Astrocyte (in vitro differentiated cells and primary cell): ENCODE measurements at regions not wholly inside any gene's neighbourhood (a gene's known extent, or its start where the extent isn't known, plus 50 kb on each side); places are given as distances from the start of the nearest gene placed in this dataset.

Experiments used
- DNase-seq: peaks from one replicate; pipeline ENCODE4 v3.0.0-alpha.2; 2010; ENCODE audit warnings: low read depth
- FAIRE-seq: peaks from 2 replicates; lab custom pipeline; 2011; peaks lifted over from hg19 to GRCh38; lab: Jason Lieb, UNC
- H2AFZ ChIP-seq: 2 replicates; pipeline ENCODE4 v1.6.0; 2012; ENCODE audit warnings: low read depth, low read length, inconsistent platforms
- H3K27ac ChIP-seq: 2 replicates; pipeline ENCODE4 v1.5.1; 2011; ENCODE audit warnings: low read depth, low read length, inconsistent platforms
- H3K27me3 ChIP-seq: 2 replicates; pipeline ENCODE4 v1.6.0; 2011; ENCODE audit warnings: low read length, inconsistent platforms; ENCODE audit not compliant: insufficient read depth
- H3K36me3 ChIP-seq: 2 replicates; pipeline ENCODE4 v1.5.1; 2011; ENCODE audit warnings: low read length, inconsistent platforms; ENCODE audit not compliant: insufficient read depth
- H3K4me1 ChIP-seq: 2 replicates; pipeline ENCODE4 v1.5.1; 2011; ENCODE audit warnings: low read length, inconsistent platforms; ENCODE audit not compliant: insufficient read depth
- H3K4me2 ChIP-seq: 2 replicates; pipeline ENCODE4 v1.6.0; 2012; ENCODE audit warnings: low read length, inconsistent platforms
- H3K4me3 ChIP-seq: 2 replicates; pipeline ENCODE4 v1.5.1; 2011; ENCODE audit warnings: low read depth, mild to moderate bottlenecking, low read length, inconsistent platforms; ENCODE audit not compliant: insufficient read depth
- H3K79me2 ChIP-seq: 2 replicates; pipeline ENCODE4 v1.6.0; 2012; ENCODE audit warnings: mild to moderate bottlenecking, low read length, inconsistent platforms; ENCODE audit not compliant: insufficient read depth
- H3K9ac ChIP-seq: 2 replicates; pipeline ENCODE4 v1.6.0; 2012; ENCODE audit warnings: mild to moderate bottlenecking, low read length, inconsistent platforms
- H3K9me3 ChIP-seq: 2 replicates; pipeline ENCODE4 v1.5.1; 2012; ENCODE audit warnings: low read depth, mild to moderate bottlenecking, low read length, inconsistent platforms; ENCODE audit not compliant: insufficient read depth
- H4K20me1 ChIP-seq: 2 replicates; pipeline ENCODE4 v1.6.0; 2012; ENCODE audit warnings: low read length, inconsistent platforms; ENCODE audit not compliant: insufficient read depth
- H3K27ac Mint-ChIP-seq: one replicate; pipeline ENCODE4 v1.8.0; 2021; ENCODE audit warnings: mild to moderate bottlenecking, mixed read lengths; ENCODE audit not compliant: unreplicated experiment
- H3K27me3 Mint-ChIP-seq: one replicate; pipeline ENCODE4 v1.8.0; 2021; ENCODE audit warnings: low read depth, mixed read lengths; ENCODE audit not compliant: unreplicated experiment
- H3K36me3 Mint-ChIP-seq: one replicate; pipeline ENCODE4 v1.8.0; 2021; ENCODE audit warnings: low read depth, mixed read lengths; ENCODE audit not compliant: unreplicated experiment
- H3K4me1 Mint-ChIP-seq: one replicate; pipeline ENCODE4 v1.8.0; 2021; ENCODE audit warnings: low read depth, mixed read lengths; ENCODE audit not compliant: unreplicated experiment
- H3K4me3 Mint-ChIP-seq: one replicate; pipeline ENCODE4 v1.8.0; 2021; ENCODE audit warnings: mild to moderate bottlenecking, moderate library complexity, mixed read lengths; ENCODE audit not compliant: unreplicated experiment
- H3K9me3 Mint-ChIP-seq: one replicate; pipeline ENCODE4 v1.8.0; 2021; ENCODE audit warnings: mild to moderate bottlenecking, mixed read lengths; ENCODE audit not compliant: unreplicated experiment
- EZH2 ChIP-seq: IDR thresholded peaks from 2 replicates; pipeline ENCODE4 v1.6.1; 2012; ENCODE audit warnings: mild to moderate bottlenecking, low read length, inconsistent platforms; ENCODE audit not compliant: insufficient read depth
- TF ChIP-seq, protein P1 (sequence below): IDR thresholded peaks from 2 replicates; pipeline ENCODE4 v1.5.1; 2011; ENCODE audit warnings: low read depth, mild to moderate bottlenecking, inconsistent platforms, low read length, moderate library complexity; ENCODE audit not compliant: insufficient read depth

DNA sequence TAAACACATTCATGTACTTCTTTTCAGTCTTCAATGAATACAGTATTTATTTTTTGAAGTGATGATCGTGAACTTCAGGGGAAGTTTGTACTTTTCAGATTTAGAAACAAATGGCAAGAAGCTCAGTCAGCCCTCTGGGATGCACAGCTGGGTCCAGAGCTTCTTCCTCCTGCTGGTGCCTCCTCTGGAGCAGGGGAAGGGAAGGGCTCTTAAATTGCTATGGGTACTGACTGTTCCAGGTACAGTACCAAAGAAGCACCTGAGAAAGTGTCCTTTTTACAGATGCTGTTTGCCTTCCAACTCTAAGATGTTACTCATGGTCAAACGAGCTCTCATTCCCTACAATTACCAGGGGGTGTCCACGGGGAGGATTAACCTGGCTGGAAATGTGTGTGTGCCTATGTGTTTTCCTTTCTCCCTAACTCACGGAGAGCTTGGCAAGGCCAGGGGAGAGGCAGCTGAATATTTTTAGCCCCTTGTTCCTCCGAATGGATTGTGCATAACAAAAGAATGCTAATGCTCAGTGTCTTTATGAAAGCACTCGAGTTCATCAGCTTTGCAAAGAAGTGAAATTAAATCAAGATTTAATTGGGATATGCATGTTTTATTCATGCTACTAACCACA lies 313.7 kb upstream of the CADM1 start:
- TF ChIP-seq EZH2 = no peak
- TF ChIP-seq, protein P1, sequence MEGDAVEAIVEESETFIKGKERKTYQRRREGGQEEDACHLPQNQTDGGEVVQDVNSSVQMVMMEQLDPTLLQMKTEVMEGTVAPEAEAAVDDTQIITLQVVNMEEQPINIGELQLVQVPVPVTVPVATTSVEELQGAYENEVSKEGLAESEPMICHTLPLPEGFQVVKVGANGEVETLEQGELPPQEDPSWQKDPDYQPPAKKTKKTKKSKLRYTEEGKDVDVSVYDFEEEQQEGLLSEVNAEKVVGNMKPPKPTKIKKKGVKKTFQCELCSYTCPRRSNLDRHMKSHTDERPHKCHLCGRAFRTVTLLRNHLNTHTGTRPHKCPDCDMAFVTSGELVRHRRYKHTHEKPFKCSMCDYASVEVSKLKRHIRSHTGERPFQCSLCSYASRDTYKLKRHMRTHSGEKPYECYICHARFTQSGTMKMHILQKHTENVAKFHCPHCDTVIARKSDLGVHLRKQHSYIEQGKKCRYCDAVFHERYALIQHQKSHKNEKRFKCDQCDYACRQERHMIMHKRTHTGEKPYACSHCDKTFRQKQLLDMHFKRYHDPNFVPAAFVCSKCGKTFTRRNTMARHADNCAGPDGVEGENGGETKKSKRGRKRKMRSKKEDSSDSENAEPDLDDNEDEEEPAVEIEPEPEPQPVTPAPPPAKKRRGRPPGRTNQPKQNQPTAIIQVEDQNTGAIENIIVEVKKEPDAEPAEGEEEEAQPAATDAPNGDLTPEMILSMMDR = no peak
- H4K20me1 ChIP-seq = no peaks in the 10 kb centered on the region
- no peak overlapping the region for H3K27ac ChIP-seq
- Mint-ChIP-seq H3K4me1 (peaks cover 4% of the 10 kb centered on the region), H3K36me3 (peaks cover 20% of the 10 kb centered on the region), H3K27me3 (peaks cover 2% of the 10 kb centered on the region), H3K4me3 (no peak overlapping the region), H3K9me3 (peaks cover 12% of the 10 kb centered on the region), H3K27ac (no peak overlapping the region)
- FAIRE-seq = no peak
- H3K79me2 ChIP-seq = no peaks in the 10 kb centered on the region
- no peak overlapping the region for H3K4me2 ChIP-seq
- DNase-seq = no peak
- H3K4me3 ChIP-seq = no peak overlapping the region
- H3K36me3 ChIP-seq = no peaks in the 10 kb centered on the region
- no peaks in the 10 kb centered on the region for H3K9me3 ChIP-seq
- H3K4me1 ChIP-seq = no peaks in the 10 kb centered on the region
- H3K9ac ChIP-seq = no peak overlapping the region
- no peak overlapping the region for H2AFZ ChIP-seq
- no peaks in the 10 kb centered on the region for H3K27me3 ChIP-seq

DNA sequence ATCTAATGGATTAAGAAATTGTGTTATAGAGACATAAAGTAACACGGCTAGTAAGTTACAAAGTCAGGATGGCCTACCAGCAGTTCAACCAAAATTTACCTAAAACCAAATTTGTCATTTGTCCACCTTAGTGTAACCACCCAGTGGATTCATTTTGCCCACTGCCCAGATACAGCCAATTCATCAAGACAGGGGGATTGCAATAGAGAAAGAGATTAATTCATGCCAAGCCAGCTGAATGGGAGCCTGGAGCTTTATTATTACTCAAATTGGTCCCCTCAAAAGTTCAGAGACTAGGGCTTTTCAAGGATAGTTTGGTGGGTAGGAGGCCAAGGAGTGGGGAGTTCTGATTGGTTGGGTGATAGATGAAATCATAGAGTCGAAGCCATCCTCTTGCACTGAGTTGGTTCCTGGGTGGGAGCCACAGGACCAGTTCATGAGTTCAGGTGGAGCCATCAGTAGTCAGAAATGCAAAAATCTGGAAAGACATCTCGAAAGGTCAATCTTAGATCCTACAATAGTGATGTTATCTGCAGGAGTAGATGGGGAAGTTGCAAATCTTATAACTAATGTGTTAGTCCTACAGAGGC lies 304.2 kb upstream of the CADM1 start:
- Histone ChIP-seq H3K27me3 (no peaks in the 10 kb centered on the region), H4K20me1 (no peaks in the 10 kb centered on the region), H3K4me2 (no peak overlapping the region), H3K36me3 (no peaks in the 10 kb centered on the region), H3K9ac (no peak overlapping the region), H3K4me3 (no peak overlapping the region), H3K9me3 (peaks cover 6% of the 10 kb centered on the region), H3K27ac (no peak overlapping the region), H2AFZ (no peak overlapping the region), H3K4me1 (no peaks in the 10 kb centered on the region), H3K79me2 (no peaks in the 10 kb centered on the region)
- H3K36me3 Mint-ChIP-seq = peaks cover 23% of the 10 kb centered on the region
- peaks cover 4% of the 10 kb centered on the region for H3K27me3 Mint-ChIP-seq
- TF ChIP-seq, protein P1 = no peak
- TF ChIP-seq EZH2 = no peak
- no peak overlapping the region for H3K4me3 Mint-ChIP-seq
- FAIRE-seq = no peak
- no peak overlapping the region for H3K27ac Mint-ChIP-seq
- H3K9me3 Mint-ChIP-seq = peaks cover 14% of the 10 kb centered on the region
- H3K4me1 Mint-ChIP-seq = peaks cover 3% of the 10 kb centered on the region
- DNase-seq = no peak

DNA sequence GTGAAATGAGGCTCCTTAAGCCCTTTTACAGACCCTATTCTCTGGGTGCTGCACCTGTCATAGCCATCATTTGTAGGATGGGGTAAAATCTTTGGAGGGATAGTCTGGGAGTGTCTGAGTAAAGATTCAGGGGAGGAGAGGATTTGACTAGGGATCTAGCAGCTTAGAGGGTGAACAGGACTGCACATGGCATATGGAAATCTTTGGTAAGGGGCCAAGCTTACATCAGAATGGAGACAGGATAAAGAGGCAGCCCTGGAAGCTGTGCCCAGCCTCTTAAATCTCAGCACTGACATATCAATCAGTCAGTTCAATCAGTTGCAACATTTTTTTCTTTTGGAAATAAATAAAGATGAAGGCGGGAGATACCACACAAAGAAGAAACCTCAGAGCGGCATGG lies 301.8 kb upstream of the CADM1 start:
- DNase-seq (no peak), FAIRE-seq (no peak)
- H3K27me3 ChIP-seq = no peaks in the 10 kb centered on the region
- no peaks in the 10 kb centered on the region for H4K20me1 ChIP-seq
- H3K4me1 Mint-ChIP-seq = peaks cover 3% of the 10 kb centered on the region
- H3K4me1 ChIP-seq = no peaks in the 10 kb centered on the region
- no peak overlapping the region for H2AFZ ChIP-seq
- H3K9me3 ChIP-seq = peaks cover 6% of the 10 kb centered on the region
- no peak overlapping the region for H3K9ac ChIP-seq
- H3K4me3 Mint-ChIP-seq = no peak overlapping the region
- peaks cover 4% of the 10 kb centered on the region for H3K9me3 Mint-ChIP-seq
- peaks cover 9% of the 10 kb centered on the region for H3K36me3 Mint-ChIP-seq
- no peak overlapping the region for H3K27ac Mint-ChIP-seq
- H3K27ac ChIP-seq = no peak overlapping the region
- no peaks in the 10 kb centered on the region for H3K79me2 ChIP-seq
- H3K36me3 ChIP-seq = no peaks in the 10 kb centered on the region
- H3K4me2 ChIP-seq = no peak overlapping the region
- no peaks in the 10 kb centered on the region for H3K27me3 Mint-ChIP-seq
- H3K4me3 ChIP-seq = no peak overlapping the region
- TF ChIP-seq EZH2 = no peak
- TF ChIP-seq, protein P1 = no peak
